ENCODE measurements at regions not wholly inside any gene's neighbourhood (a gene's known extent, or its start where the extent isn't known, plus 50 kb on each side); places are given as distances from the start of the nearest gene placed in this dataset.

DNA sequence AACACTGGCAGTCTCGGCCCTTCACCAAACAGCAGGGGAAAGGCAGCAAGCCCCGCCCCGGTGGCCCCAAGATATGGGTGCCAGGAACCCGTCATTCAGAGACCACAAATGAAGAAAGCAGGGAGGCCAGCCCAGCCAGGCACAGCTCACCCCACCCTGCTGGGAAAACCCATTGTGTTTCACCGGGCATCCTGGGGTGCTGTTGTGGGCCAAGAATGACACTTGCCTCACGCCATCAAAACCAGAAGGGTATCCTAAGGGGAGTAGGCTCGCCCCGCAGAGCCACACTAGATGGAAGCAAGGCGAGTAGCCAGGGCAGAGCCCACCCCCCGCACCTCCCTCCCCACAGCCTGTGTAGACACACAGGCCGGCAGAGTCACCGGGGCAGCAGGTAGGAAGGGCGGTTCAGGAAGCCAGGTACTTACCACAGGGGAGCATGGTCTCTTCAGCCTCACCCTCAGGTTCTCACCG lies 72.5 kb upstream of the KCNMA1 start:
- DNase-seq: no peak

DNA sequence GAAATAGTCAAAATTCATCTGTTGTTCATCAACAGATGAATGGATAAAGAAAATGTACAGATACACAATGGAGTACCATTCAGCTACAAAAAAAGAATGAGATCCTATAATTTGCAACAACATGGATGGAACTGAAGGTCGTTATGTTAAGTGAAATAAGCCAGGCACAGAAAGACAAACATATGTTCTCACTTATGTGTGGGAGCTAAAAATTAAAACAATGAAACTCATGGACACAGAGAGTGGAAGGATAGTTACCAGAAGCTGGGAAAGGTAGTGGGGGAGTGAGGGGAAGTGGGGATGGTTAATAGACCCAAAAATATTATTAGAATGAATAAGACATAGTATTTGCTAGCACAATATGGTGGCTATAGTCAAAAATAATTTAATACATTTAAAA lies 70.0 kb upstream of the KCNMA1 start:
- no peak for DNase-seq

DNA sequence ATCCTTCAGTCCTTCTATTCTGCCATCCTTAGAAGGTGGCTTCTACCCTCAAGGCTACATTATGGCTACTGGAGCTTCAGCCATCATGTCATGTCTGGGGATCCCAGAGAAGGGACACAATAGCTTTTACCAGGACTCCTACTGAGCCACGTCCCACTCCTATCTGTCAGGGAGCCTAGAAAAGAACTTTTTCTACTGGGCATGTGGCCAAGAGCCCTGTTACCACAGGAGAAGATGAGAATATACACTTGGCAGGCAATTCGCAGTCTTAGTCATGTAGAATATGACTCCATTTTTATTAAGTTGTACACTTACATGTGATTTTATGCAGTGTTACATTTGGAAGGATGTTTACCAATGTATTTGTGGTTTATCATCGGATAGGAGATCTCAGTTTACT lies 64.6 kb upstream of the KCNMA1 start:
- DNase-seq: no peak

DNA sequence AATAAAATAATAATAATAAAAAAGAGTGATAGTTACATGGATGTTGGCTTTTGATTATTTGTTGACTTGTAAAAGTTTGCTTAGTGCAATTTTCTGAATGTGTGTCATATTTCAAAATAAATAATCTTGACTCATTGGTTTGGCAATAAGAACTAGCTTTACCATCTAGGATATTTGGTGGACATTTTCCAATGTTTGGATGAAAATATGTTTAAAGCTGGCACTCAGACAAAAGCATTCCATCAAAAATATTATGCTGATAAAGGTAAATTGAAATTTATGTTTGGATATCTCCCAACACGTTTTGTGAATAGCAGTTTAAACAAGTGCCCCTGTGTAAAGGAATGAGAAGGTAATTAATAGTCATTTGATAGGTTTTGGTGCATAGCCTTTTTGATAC lies 62.5 kb upstream of the KCNMA1 start:
- no peak for DNase-seq

DNA sequence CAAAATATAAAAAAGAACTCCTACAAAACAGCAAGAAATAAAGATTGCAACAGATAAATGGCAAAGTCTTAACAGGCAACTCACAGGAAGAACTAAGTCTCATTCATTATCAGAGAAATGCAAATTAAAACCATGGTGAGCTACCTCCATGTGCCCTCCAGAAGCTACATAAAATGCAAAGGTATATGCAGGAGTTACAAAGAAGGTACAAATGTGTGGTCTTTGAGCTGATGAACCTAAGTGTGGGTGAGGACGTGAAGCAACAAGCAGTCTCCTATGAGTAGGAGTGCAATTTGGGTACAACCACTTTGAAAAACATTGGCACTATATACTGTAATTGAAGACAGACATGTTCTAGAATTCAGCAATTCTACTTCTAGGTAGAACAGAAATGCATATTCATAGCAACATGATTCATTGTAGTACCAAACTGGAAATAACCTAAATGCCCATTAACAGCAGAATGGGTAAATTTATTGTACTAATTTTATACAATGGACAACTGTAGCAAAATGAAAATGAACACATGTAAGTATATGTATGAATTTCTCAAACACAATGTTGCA lies 61.6 kb upstream of the KCNMA1 start:
- DNase-seq: no peak

DNA sequence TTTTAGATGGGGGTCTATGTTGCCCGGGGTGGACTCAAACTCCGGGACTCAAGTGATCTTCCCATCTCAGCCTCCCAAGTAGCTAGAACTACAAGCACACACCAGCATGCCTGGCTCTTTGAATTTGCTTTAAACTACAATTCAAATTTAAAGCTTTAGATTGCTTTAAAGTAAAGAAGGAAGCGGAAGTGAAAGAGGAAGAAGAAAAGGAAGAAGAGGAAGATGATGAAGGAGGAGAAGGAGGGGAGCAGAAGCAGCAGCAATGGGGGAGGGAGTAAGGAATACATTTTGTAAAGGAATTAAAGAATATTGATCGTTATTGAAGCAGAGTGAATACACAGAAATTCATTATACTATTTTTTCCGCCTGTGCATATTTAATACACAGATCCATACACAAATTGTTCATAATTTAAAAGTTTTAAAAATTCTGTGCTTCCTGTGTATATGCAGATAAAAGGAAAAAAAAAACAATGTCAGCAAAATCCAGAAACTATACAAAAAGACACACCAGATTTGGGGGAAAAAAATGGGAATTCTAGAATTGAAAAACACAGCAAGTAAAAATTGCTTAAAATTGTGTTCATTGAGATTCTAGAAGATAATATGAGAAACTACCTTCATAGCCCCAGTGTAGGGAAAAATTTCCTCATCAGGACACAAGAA lies 60.8 kb upstream of the KCNMA1 start:
- no peak for DNase-seq

DNA sequence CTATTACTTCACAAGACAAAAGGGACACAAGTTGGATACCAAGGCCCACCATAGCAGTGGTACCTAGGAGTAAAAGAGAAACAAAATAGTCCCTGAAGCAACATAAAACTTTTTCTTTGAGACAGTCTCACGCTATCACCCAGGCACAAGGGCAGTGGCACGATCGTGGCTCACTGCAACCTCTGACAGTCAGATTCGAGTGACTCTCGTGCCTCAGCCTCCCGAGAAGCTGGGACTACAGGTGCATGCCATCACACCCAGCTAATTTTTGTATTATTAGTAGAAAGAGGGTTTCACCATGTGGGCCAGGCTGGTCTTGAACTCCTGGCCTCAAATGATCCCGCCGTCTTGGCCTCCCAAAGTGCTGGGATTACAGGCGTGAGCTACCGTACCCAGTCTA lies 59.0 kb upstream of the KCNMA1 start:
- DNase-seq: no peak

DNA sequence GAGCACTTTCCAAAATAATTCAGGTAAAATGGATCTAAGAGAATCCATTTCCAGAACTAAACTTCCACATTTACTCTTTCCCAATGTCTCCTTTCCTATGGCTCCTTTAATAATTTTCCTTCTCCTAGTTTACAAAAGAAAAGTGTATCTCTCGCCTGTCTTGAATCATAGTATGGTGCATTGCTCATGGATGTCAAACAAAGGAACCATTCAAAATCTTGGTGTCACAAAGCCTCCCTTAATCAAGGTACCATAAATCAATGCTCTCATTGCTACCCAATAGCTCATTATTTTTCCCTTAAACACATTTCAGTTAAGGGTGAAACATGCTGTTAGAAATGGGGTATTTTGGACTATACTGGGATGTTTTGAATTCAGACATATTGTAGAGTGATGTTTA lies 57.6 kb upstream of the KCNMA1 start:
- no peak for DNase-seq

DNA sequence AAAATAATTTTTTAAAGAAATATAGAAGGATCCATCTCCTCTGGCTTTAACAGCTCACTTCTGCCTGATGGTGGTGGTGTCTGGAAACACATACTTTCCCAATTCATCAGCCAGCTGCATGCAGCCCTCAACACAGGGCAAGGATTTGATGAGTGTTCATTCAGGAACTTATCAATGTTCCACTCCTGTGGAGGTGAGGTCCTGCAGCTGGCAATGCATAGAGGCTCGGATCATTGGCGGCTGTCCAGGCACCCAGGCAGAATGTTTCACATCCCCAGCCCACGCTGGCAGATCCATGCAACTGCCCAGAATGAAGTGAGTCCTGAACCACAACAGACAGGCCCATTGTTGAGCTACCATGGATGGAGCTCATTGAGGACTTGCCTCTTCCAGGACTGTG lies 55.2 kb upstream of the KCNMA1 start:
- DNase-seq: no peak

DNA sequence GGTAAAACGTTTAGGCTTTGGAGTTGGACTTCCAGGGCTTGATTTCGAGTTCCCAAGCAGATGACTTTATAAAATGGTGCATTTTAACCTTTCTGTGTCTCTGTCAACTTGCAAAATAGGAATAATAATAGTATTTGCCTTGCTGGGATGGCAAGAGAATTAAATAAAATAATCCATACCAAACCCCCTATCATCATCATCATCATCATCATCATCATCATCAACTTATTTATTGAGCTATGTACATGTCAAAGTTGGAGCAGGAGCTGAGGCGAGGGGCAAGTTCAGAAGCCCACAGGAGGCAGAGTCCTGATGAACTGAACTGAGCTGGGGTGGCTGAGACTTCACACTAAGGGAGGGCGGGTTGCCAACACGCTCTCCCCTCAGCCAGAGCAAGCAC lies 51.7 kb upstream of the KCNMA1 start:
- DNase-seq: no peak

DNA sequence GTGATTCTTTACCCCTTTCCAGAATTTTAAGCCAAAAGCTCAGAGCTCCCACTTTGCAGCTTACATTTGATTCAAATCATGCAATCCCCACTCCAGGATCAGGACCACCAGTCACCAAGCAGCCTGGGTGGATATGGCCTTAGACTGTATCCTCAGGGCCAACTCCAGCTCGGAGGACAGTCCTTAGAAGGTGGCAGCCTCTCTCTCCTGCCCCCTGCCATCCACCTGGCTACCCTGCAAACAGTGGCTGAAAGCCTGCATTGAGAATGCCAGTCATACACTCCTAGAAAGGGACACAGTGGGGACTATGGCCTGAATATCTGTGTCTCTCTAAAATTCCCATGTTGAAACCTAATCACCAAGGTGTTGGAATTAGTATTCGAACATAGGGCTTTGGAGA lies 50.0 kb upstream of the KCNMA1 start:
- DNase-seq: no peak

Measured in activated T-cell treated with anti-CD3 and anti-CD28 coated beads, Interleukin-2, amount 50 U/mL, for 1 hour (primary cell).